Choroid plexus epithelial cell (primary cell): ENCODE measurements at regions not wholly inside any gene's neighbourhood (a gene's known extent, or its start where the extent isn't known, plus 50 kb on each side); places are given as distances from the start of the nearest gene placed in this dataset.

Experiments used
- DNase-seq: peaks from one replicate; pipeline ENCODE4 v3.0.0-alpha.2; 2010; ENCODE audit warnings: low read depth
- H3K4me3 ChIP-seq: 2 replicates; pipeline ENCODE4 v1.5.1; 2011; ENCODE audit warnings: low read depth, mild to moderate bottlenecking, control low read depth, low read length, moderate library complexity
- TF ChIP-seq, protein P1 (sequence below): conservative IDR thresholded peaks from 2 replicates; pipeline ENCODE4 v1.5.1; 2011; ENCODE audit warnings: low read depth, mild to moderate bottlenecking, control low read depth, inconsistent platforms, low read length, moderate library complexity

DNA sequence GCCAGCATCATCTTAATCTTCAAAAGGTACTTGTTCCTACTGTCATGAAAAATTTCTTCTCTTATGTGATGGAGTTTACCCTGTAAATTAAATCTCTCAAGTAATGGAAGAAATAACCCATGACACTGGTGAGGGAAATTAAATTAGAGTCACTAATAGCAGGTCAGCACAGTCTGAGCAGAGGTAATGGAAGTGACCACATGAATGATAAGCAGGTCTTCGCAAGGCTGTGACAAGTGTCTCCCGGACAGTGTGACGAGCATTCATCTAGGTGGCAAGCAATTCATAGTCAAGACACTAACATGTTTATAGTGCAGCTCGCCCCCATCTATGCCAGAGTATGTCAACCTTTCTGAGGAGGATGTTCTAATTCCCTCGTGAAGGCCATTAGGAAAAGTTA is 249.2 kb downstream of the FRK start:
- DNase-seq = no peak
- TF ChIP-seq, protein P1, sequence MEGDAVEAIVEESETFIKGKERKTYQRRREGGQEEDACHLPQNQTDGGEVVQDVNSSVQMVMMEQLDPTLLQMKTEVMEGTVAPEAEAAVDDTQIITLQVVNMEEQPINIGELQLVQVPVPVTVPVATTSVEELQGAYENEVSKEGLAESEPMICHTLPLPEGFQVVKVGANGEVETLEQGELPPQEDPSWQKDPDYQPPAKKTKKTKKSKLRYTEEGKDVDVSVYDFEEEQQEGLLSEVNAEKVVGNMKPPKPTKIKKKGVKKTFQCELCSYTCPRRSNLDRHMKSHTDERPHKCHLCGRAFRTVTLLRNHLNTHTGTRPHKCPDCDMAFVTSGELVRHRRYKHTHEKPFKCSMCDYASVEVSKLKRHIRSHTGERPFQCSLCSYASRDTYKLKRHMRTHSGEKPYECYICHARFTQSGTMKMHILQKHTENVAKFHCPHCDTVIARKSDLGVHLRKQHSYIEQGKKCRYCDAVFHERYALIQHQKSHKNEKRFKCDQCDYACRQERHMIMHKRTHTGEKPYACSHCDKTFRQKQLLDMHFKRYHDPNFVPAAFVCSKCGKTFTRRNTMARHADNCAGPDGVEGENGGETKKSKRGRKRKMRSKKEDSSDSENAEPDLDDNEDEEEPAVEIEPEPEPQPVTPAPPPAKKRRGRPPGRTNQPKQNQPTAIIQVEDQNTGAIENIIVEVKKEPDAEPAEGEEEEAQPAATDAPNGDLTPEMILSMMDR = no peak
- H3K4me3 ChIP-seq = no peak overlapping the region

DNA sequence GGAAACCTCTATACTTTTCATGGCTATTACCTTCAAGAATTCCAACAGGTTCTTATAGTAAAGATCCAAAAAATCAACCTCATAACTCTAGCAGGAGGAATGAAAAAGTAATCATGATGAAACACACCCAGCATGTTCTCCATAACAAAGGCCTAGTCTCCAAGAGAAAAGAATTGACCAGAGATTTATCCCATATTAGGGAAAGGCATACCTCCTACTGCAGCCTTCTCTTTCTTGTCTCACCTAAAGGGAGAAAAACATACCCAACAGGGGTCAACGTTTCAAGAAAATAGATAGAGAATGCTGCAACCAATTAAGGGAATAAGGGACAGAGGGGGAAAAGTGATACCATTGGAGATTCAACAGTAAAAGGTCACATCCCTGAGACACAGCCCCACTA is 262.5 kb downstream of the FRK start:
- TF ChIP-seq, protein P1 = no peak
- no peak for DNase-seq
- no peak overlapping the region for H3K4me3 ChIP-seq

DNA sequence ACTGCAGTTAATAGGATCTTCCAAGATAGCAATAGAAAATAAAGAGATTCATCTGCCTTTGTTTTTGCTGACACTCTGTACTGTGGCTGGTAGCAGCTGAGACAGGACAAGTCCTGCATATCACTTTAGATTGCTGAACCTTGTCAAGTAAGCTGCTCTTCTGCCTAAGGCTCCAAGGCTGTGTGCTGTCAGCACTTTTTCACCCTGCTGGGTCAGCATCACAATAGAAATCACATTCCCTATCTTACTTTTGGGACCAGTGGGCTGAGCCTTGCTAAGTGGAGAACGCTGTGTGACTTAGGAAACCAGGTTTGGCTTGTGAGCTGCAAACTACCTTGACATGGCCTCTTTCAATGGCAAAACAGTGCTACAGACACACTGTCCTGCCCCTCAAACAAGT is 263.9 kb downstream of the FRK start:
- TF ChIP-seq, protein P1 = no peak
- no peak overlapping the region for H3K4me3 ChIP-seq
- DNase-seq = no peak

DNA sequence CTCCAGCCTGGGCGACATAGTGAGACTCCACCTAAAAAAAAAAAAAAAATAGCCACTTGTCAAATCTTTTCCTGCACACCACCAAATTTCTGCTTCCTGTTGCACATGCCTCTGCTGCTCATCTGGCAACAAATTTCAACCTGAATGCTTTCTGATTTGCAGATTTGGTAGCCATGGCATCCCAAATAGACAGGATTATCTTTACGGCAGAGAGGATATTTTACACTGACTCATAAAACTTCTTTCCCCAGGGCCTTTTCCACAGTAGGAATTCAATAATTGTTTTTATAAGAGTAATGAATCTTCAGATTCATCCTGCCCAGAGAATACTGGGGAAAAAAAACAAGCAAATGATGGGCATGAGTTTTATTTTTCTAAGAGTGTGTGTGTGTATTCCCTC is 264.6 kb downstream of the FRK start:
- DNase-seq = no peak
- no peak overlapping the region for H3K4me3 ChIP-seq
- TF ChIP-seq, protein P1 = no peak

DNA sequence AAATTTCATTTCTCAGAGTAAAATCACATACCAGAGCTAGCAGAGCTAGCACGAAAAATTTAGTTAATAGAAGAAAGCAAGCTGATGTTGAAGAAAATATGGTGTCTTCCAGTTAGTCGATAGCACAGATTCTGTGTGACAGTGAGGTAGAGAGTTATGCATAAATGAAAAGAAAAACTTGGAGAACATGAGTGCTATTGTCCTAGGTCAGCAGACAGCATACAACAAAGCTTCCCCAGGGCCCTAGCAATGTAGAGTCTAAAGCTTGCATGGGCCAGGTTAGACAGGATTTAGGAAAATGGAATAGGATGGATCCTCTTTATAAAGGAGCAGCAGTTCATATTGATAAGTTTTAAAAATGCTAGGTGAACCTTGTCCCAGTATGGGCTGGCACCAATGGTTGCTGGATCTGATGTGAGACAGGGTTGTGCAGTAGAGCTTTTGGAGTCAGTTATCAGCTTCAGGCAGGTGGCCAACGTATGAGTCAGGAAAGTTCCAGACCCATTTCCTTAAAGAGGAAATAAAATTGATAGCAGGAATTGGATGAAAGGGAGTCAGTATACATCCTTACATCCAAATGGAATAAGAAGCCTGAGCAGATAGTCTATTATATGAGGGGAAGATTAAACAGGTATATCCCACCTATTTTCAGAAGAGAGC is 277.2 kb downstream of the FRK start:
- DNase-seq = no peak
- TF ChIP-seq, protein P1 = no peak
- no peak overlapping the region for H3K4me3 ChIP-seq

DNA sequence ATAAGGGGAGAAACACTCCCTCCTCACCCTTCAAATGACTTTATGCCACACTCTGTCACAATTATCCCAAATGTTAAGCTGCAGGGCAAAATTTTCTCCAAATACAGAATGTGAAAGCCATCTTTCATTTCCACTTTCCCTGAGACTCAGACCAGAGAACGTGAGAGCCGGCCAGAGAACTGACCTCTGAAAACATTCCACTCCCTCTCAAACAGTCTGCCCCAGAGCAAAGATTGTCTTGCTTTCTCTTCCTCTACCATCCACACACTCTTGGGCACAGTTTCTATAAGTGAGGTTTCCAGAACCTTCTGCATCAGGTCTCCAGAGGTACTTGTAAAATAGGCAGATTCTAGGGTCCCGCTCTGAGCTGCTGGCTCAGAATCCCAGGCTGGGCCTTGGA is 278.1 kb downstream of the FRK start:
- no peak for DNase-seq
- TF ChIP-seq, protein P1 = no peak
- H3K4me3 ChIP-seq = no peak overlapping the region

DNA sequence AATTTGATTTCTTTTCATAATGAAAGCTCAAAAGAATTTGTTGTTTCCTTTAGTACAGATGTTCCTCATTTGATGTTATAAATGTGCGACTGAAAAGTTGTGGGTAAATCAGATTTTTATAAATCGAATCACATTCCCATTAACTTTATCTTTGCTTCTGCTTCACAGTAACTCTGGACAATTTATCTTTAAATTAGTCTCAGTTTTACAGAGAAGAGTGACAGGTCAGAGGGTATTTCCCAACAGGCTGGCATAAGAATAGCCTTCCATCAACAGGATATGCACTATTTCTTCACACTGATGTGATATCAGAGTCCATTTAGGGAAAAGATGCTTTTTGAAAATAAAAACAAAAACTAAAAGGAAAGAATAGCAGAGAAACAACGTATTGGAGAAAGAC is 286.9 kb downstream of the FRK start:
- no peak overlapping the region for H3K4me3 ChIP-seq
- DNase-seq = no peak
- TF ChIP-seq, protein P1 = no peak
